ENCODE measurements at regions not wholly inside any gene's neighbourhood (a gene's known extent, or its start where the extent isn't known, plus 50 kb on each side); places are given as distances from the start of the nearest gene placed in this dataset.

DNA sequence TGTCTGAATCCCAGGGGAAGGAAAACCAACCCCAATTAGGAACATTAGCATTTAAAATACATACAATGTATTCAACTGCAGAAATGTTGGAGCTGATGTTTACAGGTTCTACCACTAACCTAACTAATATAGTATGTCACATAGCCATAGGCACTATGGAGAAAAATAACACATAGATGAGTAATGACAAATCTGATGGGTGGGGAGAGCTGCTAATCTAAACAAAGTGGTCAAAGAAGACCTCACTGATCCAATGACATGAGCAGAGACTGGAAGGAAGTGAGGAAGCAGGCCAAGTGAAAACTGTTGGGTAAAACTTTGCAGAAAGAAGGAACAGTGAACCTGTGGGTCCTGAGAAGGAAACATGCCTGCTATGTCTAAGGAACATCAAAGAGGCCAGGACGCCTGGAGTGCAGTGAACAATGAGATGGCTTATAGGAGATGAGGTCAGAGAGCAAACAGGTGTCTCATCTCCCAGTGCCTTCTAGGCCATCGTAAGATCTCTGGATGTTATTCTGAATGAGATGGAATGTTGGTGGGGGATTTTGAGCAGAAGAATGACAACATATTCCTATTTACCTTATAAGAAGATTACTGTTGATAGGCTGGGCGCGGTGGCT is 135.7 kb downstream of the ALDH8A1 start:
- TF ChIP-seq, protein P1, sequence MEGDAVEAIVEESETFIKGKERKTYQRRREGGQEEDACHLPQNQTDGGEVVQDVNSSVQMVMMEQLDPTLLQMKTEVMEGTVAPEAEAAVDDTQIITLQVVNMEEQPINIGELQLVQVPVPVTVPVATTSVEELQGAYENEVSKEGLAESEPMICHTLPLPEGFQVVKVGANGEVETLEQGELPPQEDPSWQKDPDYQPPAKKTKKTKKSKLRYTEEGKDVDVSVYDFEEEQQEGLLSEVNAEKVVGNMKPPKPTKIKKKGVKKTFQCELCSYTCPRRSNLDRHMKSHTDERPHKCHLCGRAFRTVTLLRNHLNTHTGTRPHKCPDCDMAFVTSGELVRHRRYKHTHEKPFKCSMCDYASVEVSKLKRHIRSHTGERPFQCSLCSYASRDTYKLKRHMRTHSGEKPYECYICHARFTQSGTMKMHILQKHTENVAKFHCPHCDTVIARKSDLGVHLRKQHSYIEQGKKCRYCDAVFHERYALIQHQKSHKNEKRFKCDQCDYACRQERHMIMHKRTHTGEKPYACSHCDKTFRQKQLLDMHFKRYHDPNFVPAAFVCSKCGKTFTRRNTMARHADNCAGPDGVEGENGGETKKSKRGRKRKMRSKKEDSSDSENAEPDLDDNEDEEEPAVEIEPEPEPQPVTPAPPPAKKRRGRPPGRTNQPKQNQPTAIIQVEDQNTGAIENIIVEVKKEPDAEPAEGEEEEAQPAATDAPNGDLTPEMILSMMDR (IDR thresholded peaks at IDR 0.05) = no peak
- TF ChIP-seq, protein P2, sequence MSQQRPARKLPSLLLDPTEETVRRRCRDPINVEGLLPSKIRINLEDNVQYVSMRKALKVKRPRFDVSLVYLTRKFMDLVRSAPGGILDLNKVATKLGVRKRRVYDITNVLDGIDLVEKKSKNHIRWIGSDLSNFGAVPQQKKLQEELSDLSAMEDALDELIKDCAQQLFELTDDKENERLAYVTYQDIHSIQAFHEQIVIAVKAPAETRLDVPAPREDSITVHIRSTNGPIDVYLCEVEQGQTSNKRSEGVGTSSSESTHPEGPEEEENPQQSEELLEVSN (IDR thresholded peaks at IDR 0.05; ENCODE audit: borderline replicate concordance, low read depth) = no peak
- no peak for TF ChIP-seq CHD2 (IDR thresholded peaks at IDR 0.05; ENCODE audit: low read length, partially characterized antibody)
- no peak for TF ChIP-seq JUN (IDR thresholded peaks at IDR 0.05)
- no peak for TF ChIP-seq POLR2A (IDR thresholded peaks at IDR 0.05; ENCODE audit: low read length)
- no peak for TF ChIP-seq MYC (IDR thresholded peaks at IDR 0.05; ENCODE audit: borderline replicate concordance, low read length)
- no peak for TF ChIP-seq EHMT2 (IDR thresholded peaks at IDR 0.05; ENCODE audit: low read depth)
- TF ChIP-seq PHF8 (IDR thresholded peaks at IDR 0.05; ENCODE audit: borderline replicate concordance, low read depth) = no peak
- no peak for TF ChIP-seq CHD4 (IDR thresholded peaks at IDR 0.05; ENCODE audit: borderline replicate concordance)
- TF ChIP-seq RCOR1 (IDR thresholded peaks at IDR 0.05; ENCODE audit: low read depth, low read length) = no peak
- no peak for TF ChIP-seq EP300 (IDR thresholded peaks at IDR 0.05)
- TF ChIP-seq, protein P3, sequence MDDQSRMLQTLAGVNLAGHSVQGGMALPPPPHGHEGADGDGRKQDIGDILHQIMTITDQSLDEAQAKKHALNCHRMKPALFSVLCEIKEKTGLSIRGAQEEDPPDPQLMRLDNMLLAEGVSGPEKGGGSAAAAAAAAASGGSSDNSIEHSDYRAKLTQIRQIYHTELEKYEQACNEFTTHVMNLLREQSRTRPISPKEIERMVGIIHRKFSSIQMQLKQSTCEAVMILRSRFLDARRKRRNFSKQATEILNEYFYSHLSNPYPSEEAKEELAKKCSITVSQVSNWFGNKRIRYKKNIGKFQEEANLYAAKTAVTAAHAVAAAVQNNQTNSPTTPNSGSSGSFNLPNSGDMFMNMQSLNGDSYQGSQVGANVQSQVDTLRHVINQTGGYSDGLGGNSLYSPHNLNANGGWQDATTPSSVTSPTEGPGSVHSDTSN (IDR thresholded peaks at IDR 0.05) = no peak
- TF ChIP-seq, protein P4, sequence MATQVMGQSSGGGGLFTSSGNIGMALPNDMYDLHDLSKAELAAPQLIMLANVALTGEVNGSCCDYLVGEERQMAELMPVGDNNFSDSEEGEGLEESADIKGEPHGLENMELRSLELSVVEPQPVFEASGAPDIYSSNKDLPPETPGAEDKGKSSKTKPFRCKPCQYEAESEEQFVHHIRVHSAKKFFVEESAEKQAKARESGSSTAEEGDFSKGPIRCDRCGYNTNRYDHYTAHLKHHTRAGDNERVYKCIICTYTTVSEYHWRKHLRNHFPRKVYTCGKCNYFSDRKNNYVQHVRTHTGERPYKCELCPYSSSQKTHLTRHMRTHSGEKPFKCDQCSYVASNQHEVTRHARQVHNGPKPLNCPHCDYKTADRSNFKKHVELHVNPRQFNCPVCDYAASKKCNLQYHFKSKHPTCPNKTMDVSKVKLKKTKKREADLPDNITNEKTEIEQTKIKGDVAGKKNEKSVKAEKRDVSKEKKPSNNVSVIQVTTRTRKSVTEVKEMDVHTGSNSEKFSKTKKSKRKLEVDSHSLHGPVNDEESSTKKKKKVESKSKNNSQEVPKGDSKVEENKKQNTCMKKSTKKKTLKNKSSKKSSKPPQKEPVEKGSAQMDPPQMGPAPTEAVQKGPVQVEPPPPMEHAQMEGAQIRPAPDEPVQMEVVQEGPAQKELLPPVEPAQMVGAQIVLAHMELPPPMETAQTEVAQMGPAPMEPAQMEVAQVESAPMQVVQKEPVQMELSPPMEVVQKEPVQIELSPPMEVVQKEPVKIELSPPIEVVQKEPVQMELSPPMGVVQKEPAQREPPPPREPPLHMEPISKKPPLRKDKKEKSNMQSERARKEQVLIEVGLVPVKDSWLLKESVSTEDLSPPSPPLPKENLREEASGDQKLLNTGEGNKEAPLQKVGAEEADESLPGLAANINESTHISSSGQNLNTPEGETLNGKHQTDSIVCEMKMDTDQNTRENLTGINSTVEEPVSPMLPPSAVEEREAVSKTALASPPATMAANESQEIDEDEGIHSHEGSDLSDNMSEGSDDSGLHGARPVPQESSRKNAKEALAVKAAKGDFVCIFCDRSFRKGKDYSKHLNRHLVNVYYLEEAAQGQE (IDR thresholded peaks at IDR 0.05) = no peak
- TF ChIP-seq HOXA7 (CRISPR knock-in tag; IDR thresholded peaks at IDR 0.05) = no peak
